Body of pancreas (tissue), 4 donors: ENCODE measurements at regions not wholly inside any gene's neighbourhood (a gene's known extent, or its start where the extent isn't known, plus 50 kb on each side); places are given as distances from the start of the nearest gene placed in this dataset.

ENCODE experiments used
- CTCF ChIP-seq, 7 experiments: fragments of 450-650 bp in 4 of 7; fragments of 200-600 bp in 3 of 7; sonication (generic) in 3 of 7; IDR thresholded peaks; one replicate each; pipeline ENCODE4 v1.5.1; 2016 to 2019; ENCODE audit warnings: antibody characterized with exemption in 7 of 7
- POLR2A ChIP-seq, 3 donors: fragments of 450-650 bp; IDR thresholded peaks; one replicate each; pipeline ENCODE4 v1.6.1; 2016; ENCODE audit warnings: antibody characterized with exemption in 3 of 3, mild to moderate bottlenecking in 2 of 3

GRCh38 chr12:113611652-113612051 is 140.0 kb upstream of the LHX5 start:
- TF ChIP-seq CTCF (IDR thresholded peaks at IDR 0.05): no peak
- no peak for TF ChIP-seq POLR2A (IDR thresholded peaks at IDR 0.05)
